GM21390 (cell line): ENCODE measurements at regions not wholly inside any gene's neighbourhood (a gene's known extent, or its start where the extent isn't known, plus 50 kb on each side); places are given as distances from the start of the nearest gene placed in this dataset.

Source experiments
- ATAC-seq: cut with Tn5 transposase; IDR thresholded peaks from one replicate; pipeline ENCODE4 v1.9.1; 2021; ENCODE audit not compliant: unreplicated experiment

DNA sequence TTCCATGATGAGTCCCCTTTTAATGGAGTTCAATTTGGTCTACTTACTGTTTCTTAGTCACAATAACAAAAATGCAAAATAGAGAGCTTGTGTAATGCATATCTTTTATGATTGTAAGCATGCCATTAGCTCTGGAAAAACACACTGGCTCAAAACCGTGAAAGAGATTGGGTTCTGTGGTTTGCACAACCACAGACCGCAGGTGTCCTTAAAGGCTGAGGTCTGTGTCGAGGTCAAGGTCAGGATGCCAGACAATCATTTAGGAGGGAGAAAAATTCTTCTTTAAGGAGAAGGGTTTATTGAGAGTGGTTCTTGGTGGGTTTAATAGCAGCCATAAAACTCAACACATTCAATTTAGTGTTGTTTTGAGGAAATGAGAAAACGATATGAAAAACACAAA lies 487.2 kb downstream of the GALR1 start:
- no peak for ATAC-seq

DNA sequence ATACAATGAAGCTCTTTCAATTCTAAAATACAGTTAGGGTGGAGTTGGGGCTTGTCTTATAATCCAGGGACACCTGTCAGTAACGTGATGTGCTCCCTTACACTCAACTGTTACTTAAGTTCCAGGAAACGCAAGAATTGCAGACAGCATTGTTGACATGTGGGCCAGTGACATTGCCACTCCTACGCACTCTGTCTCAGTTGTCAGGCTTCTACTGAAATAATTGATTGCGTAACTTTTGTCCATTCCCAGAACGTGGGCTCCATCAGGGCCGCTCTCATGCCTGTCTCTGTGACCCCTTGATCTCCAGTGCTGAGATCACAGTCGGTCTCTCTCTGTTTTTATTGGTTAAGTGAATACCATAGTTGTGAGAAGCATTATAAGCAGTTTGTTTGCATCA lies 487.8 kb downstream of the GALR1 start:
- no peak for ATAC-seq

DNA sequence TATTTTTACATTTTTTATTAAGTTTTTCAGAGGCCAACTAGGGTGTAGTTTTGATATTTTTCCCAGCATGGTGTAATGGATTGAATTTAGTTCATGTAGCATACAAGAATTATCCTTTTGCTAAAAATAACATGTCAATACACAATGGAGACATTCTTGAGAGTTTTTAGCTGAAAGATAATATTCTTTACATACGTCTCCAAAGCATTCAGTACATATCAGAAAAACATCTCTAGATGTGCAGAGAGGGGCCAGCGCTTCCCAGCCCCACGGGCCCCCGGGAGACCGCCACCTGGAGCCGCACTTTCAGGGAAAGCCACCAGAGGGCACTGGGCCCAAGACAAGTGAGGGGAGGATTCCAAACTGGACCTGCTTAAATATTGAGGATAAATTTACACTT lies 499.4 kb downstream of the GALR1 start:
- no peak for ATAC-seq

DNA sequence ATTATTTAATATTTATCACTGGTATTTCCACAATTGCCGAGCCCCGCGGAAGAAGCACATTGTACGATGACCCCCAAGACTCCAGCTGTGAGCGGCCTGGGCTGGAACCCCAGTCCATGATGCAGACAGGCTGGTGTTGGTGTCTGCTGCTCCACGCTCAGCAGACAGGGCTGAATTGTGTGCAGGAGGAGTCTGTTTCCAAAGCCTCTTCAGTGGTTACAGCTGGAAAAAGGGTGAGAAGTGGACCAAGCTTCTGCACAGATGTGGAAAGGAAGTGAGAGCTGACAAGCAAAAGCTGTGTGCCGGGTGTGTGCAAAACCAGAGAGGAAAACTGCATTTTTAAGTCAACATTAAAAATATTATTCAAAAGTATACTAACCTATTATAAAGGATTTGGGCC lies 500.4 kb downstream of the GALR1 start:
- ATAC-seq: no peak

DNA sequence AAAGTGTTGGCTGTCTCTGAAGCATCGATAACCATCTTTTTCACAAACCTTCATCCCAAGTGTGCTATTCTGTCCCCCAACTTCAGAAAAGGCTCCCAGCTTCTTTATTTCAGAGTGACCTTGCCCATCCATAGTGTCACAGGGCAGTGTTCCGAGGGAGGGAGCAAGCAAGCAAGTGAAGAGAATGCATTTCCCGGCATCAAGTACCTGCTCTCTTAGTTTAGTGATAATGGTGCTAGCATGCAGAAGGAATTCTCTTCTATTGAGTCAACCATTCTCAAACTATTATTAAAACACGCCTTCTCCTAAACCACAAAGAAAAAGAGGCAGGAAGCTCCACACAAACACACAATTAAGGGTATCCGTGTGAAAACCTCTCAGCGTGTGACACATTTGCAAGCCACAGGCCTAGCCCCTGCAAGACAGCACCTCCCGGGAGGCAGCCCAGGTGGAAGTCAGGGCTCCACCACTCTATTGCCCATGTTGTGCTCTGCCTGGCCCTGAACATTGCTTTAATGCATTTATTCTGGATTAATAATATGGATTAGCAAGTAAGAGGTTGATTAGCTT lies 504.9 kb downstream of the GALR1 start:
- ATAC-seq: no peak

DNA sequence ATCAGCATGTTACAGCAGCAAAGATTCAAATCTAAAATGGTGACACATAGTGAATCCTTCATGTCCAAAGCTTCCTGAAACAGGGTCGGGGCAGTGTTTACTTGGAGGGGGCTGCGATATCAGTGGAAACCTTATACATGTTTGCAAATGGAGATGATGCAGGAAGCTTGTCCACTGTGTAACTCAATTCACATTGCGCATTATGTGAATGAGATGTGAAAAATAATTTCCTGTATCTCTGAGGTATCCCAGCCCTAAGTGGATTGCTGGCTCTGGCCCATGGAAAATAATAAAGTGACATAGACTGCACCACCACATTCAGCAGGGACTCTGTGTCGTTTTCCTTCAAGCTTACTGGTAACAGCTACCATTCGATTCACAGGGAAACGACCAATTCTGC lies 505.5 kb downstream of the GALR1 start:
- no peak for ATAC-seq

DNA sequence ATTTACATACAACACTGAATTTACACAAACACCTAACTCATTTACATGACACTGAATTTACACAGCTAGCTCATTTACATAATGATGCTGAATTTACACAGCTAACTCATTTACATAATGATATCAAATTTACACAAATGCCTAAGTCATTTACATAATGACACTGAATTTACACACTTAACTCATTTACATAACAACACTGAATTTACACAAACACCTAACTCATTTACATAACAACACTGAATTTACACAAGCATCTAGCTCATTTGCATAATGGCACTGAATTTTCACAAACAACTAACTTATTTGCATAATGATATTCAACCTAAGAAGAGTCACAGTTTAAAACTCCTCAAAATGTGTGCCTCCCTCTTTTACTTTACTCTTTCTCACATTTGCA lies 511.7 kb downstream of the GALR1 start:
- ATAC-seq: no peak

DNA sequence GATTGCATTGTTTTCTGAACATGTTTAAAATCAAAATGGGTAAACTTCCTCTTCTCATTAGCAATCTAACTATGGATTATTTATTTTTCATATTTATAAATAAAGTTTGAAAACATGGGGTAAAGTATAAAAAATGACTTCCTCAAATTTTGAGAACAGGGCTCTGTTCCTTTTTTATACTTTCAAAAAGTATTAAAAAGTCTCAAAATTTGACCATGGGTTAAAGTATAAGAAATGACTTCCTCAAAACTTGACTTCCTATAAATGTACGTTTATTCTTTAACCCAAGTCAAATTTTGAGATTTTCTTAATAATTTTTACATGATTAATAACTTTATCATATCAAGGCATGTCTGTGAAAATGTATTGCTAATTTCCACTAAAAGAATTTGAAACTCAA lies 512.4 kb downstream of the GALR1 start:
- no peak for ATAC-seq

DNA sequence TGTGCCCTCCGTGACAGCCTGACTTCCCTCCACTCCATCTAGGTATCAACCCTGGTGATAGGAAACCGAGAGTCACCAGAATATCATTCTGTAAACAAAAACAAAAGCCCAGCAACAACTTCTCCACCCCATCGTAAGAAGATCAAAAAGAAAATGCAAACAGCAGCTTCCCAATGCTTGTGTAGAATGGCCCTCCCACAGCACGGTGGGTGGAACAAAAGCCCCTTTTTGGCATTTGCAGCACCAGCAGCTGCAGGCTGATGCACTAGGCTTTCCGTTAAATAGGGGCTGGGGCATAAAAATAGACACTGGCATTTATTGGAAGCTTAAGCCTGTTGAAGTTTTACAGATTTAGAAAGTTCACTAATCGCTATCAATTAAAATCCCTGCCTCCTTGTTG lies 513.0 kb downstream of the GALR1 start:
- no peak for ATAC-seq

DNA sequence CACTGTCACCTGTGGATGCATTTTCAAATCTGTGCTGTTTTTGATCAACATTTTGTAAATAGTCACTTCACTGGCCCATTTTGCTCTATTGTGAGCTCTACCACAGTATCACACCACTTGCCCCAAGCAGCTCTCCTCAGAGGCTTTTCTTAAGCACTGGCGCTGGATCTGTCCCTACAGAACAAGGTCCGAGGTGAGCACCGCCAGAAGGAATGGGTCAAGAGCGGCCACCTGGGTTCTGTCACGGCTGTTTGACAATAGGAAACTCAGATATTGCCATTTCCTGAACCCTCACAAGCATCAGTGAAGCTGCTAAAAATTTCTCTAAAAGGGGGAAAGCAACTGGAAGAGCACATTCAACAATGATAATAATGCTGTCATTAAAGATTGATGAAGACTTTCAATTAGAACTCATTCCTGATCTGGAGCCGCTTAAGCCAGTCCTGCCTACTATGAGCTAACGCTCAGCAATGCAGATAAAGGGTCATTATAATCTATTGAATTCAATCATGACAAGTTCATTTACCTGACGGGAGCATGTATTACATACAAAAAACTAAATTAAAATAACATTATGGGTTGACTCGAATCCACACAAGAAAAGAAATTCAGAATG lies 514.0 kb downstream of the GALR1 start:
- no peak for ATAC-seq

DNA sequence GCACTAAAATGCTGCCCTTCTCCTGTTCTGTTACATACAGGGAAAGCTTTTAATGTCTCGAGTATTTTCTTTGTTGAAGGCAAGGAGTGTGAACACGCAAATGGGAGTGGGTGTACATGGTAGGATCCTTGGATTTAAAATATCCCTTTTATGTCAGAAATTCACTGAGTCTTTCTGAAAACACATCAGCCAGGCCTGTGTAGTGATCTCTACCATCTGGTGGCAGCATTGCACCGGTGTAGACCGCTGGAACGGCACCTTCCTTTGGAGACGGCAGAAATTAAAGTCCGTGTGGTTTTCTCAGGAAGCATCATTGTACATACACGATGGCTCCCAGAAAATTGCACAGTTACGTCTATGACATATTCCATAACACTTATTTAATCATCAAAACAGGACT lies 515.8 kb downstream of the GALR1 start:
- no peak for ATAC-seq

DNA sequence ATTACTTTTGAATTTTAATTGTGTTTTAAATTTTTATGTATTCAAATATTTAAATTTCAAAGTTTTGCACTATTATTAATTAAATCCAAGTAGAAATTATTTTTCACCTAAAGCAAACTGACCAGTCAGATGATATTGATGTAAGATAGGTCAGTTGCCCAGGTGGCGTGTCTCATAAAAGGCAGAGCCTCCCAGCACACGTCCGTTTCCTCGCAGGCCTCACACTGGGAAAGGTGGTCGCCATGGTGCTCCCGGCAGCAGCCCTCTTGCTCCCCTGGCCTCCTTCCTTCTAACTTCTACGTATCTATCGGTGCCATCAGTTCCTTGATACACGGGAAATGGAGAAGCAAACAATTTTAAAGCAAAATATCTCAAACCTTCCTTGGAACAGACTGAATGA lies 516.8 kb downstream of the GALR1 start:
- ATAC-seq: no peak

DNA sequence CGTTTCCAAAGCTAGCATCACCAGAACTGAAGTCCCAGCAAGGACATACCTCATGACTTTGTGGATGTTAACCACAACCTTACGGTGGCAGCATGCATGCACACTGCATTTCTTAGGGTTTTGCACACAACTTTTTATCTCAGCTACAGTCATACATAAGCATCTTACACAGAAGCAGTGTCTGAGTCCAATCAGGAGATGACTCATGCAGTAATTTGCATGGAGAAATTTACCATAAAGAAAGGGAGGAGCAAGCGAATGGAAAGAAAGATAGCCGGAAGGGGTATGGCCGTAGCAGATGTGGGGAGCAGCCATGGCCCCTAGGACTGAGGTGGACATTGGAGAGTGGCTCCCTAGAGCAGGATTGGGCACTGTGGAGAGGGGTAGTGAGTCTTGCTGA lies 522.5 kb downstream of the GALR1 start:
- no peak for ATAC-seq

DNA sequence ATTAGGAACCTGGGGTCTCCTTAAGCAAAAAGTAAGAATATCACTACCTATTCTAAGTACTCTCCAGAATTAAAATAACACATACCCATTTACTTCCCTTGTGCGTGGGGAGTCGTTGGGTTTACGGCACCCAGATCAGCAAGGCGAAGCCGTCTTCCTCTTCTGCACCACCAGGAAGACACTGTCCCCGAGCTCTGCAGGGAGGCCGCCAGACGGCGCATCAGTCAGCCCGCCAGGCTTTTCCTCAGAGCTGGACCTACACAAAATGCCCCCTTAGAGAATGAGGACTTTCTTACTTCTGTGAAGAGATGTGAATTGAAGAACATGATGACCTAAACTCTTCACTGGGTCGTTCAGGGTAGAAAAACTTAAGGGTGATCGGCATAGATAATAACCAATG lies 526.5 kb downstream of the GALR1 start:
- ATAC-seq: no peak

DNA sequence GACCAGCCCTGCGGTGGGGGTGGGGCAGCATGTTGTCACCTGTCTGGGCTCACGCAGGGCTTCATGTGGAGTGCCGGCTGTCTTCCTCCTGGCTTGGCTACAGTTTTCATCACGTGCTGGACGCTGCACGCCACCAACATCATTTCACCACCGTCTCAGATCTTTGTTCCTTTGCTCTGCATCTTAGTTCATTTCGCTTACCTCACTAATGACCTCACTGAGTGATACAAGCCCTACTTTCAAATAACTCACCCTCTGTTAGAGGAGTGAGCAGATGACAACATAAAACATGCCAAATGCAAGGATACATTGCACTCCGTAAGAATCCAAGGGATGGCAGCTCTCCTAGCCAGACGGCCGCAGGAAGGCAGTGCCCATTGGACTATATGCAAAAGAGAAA lies 527.5 kb downstream of the GALR1 start:
- ATAC-seq: no peak

DNA sequence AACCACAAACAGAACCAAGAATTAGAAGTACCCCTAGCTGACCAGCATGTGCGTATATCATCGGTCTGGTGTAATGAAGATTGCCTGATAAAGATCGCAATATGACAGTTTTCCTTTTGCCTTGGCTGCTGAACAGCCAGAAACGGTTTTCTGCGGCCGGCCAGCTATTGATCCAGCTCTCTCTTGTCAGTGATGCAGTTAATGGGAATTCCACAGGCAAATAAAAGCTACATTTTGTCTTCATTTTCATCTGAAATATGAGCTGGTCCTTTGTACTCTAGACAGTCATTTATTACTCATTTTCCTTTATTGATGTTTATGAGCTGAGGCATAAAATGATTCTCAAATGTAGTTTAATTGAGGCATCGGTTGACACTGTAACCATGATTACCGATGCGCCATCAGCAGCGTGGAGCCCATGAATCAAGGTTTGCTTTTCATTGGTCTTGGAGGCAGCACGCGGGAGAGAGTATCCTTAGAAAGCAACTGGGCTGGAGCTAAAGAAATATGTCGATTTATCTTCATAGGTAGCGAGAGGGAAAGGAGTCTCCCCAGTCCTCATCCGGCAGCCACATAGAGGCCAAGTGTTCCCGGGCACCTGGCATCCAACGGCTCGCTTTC lies 535.2 kb downstream of the GALR1 start:
- ATAC-seq: no peak

DNA sequence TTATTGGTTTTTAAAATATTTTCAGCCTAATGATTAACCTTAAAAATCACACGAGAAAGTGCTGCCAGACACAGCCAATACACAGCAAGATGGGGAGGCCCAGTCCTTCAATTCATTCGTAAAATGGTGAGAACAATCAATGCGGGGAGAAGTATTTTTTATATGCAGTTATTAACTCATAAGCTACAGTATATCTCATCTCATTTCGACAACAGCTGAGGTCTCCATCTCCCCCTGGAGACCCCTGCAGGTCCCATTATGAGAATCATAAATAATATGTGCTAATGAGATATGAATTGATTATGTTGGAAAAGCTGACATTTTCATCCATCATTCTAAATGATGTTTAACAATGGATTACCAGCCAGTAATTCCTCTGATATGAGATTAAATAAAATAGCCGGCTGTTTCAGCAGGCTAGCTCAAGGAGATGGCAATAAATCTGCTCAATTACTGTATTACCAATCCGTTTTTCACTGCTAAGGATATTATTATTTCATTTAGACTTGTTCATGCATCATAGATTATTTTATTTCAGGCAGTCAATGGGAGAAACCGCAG lies 535.8 kb downstream of the GALR1 start:
- ATAC-seq: no peak

DNA sequence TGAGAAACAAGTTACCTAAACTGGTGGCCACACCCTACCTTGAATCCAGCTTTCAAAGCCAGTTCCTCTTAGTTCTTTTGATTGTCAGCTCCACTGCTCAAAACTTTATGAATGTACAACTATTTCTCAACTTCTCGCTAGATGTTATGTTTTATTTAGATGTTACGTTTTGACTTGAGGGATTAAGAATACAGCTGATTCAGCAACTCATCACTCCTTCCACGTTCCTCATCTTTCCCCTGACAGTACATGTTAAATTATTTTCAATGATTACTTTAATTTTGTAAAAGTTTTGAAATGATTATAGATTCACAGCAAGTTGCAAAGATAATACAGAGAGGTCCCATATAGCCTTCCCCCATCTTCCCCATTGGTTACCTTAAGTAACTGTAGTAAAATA lies 553.4 kb downstream of the GALR1 start:
- ATAC-seq: no peak

DNA sequence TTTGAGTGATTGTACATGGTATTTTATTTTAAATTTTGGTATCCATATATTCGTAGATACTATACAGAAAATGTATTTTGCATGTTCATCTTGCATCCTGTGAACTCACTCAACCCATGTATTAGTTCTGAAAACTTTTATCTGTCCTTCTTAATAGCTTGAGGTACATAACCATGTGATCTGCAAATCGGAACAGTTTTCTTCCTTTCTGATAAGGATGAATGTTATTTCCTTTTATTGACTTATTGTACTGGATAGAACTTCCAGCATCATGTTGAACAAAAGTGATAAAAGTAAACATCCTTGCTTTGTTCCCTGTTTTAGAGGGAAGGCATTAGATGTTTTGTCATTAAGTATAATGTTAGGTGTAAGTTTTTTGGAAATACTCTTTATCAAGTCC lies 554.7 kb downstream of the GALR1 start:
- ATAC-seq: no peak

DNA sequence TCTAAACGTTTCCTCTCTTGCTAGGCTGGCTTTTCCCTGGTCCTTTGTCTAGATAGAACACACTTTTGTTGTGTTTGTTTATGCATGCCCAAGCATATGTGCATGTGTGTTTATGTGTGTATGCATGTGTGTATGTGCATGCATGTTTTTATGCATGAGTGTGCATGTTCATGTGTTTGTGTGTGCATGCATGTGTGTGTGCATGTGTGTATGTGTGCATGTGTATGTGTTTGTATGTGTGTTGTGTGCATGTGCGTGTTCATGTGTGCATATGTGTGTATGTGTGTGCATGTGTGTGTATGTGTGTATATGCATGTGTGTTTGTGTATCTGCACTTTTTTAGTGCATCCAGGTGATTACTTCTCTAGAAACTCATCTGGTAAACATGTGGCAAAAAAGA lies 558.0 kb downstream of the GALR1 start:
- ATAC-seq: no peak

DNA sequence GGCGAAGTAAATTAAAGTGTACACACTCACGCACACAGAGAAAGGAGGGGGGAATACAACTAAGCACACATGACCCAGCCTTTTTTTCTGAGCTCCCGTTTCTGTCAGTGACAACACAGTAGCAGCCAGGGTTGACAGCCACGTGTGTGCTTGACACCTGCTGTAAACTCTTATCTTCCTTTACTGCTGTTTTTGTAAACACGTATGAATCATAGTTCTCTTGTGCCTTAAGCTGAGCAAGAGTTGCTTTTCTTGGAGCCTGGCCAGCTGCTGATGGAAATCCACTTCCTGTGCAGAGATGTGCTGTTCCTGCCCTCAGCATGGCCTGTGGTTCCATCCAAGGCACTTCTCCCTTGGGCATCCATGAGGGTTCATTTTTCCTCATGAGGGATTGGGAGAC lies 561.9 kb downstream of the GALR1 start:
- no peak for ATAC-seq

DNA sequence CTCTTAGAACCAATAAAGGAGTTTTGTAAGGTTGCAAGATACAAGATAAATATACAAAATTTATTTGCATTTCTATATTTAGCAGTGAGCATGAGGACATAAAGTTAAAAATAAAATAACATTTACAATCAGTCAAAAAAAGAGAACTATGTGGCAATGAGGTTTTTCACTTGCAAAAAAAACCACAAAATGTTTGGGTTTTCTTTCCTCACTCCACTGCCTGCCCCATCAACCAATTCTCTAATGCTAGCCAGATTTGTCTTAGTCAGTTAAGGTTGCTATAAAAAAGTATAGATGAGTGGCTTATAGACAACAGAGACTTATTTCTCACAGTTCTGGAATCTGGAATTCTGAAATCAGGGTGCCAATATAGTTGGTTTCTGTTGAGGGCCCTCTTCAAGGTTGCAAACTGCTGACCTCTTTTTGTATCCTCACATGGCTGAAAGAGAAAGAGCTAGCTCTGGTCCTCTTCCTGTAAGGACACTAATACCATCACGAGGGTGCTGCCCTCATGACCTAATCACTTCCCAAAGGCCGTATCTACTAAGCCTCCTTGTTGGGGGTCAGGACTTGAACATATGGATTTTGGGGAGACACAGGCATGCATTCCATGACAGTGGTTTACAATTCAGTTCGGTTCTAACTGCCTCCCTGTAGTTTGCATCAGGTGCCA lies 566.2 kb downstream of the GALR1 start:
- no peak for ATAC-seq
